Pancreas (tissue), 10 donors: ENCODE measurements at regions not wholly inside any gene's neighbourhood (a gene's known extent, or its start where the extent isn't known, plus 50 kb on each side); places are given as distances from the start of the nearest gene placed in this dataset.

Experiments used
- ATAC-seq, 4 donors: fragments of 200-7000 bp; cut with Tn5 transposase; one replicate each; pipeline versions ENCODE4 v1.8.0 to v1.9.1; 2020; ENCODE audit warnings: mild to moderate bottlenecking in 4 of 4, moderate library complexity in 4 of 4
- DNase-seq, 6 donors: peaks; one replicate each; pipeline ENCODE4 v3.0.0-alpha.2; 2020
- FAIRE-seq: peaks from 2 replicates; lab custom pipeline; 2012; peaks lifted over from hg19 to GRCh38; lab: Jason Lieb, UNC
- H3K27ac ChIP-seq, 4 donors: fragments of 200-600 bp; sonication (generic); 1 replicate in 3 of 4; 2 replicates in 1 of 4; pipeline versions ENCODE4 v1.5.0 to v1.8.0; 2020
- H3K27me3 ChIP-seq, 4 donors: fragments of 200-600 bp; one replicate each; pipeline ENCODE4 v1.8.0; 2021
- H3K36me3 ChIP-seq, 3 donors: fragments of 200-600 bp; sonication (generic) in 1 of 3; one replicate each; pipeline versions ENCODE4 v1.5.0 to v1.8.0; 2020 to 2021
- H3K4me1 ChIP-seq, 3 donors: fragments of 200-600 bp; one replicate each; pipeline ENCODE4 v1.8.0; 2021
- H3K4me3 ChIP-seq, 4 donors: fragments of 200-600 bp; sonication (generic) in 2 of 4; one replicate each; pipeline versions ENCODE4 v1.5.0 to v1.8.0; 2020 to 2021
- H3K9me3 ChIP-seq, 4 donors: fragments of 200-600 bp; one replicate each; pipeline ENCODE4 v1.8.0; 2021
- WGBS, 2 donors: extraction: QIAGEN DNeasy Blood & Tissue Kit; methylation state at CpG; one replicate each; pipeline ENCODE4 v1.1.7; 2013; 5-methylcytosine and 5-hydroxymethylcytosine counted together
- intact Hi-C, 3 donors: fragments of 100-400 bp; cut with DNase I; formaldehyde crosslinking; loops; one replicate each; pipeline versions ENCODE4 v1.11.1 to v1.14.2; 2022
- TF ChIP-seq, protein P1 (sequence below), 4 donors: fragments of 200-600 bp; sonication (generic) in 3 of 4; IDR thresholded peaks; one replicate each; pipeline versions ENCODE4 v1.5.0 to v1.8.0; 2021; ENCODE audit warnings: antibody characterized with exemption in 4 of 4
- donor health status: healthy with polysubstance abuse.
- donor health status: DM: no; HTN: no; CAD: no; lungs with moderate emphysema.
- donor health status: DM: no; HTN: no; CAD: no.
- donor health status: control.
- donor health status: control.
- donor health status: Bipolar disorder and iron deficiency.
- donor health status: DM: yes; HTN: yes; CAD: no.
- donor health status: DM: no; HTN: no; CAD: no.
- donor health status: DM: no; HTN: no; CAD: no.
- donor health status: DM: yes; HTN: yes; CAD: no.

DNA sequence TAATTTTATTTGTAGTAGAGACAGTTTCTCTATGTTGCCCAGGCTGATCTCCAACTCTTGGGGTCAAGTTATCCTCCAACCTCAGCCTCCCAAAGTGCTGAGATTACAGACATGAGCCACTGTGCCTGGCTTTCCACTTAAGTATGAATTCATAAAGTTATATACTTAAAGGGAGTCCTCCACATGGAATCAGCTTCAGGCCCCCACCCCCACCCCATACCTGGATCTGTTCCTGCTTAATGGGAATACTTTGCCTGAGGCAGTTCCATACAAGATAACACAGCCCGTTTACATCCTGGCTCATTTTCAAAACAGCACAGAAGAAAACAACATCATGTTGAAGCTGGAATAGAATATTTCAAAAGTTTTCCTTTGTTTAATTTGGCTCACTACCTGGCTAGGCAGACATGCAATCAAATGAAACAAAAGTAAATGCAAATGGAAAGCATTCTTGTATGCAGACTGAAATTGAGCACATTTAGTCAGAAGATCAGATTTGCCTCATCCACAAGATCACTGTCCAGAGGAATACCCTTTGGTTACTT lies 82.4 kb downstream of the FAT3 start:
- H3K27me3 ChIP-seq, result no peaks in the 10 kb centered on the region
- intact Hi-C loops, result no loop called here
- TF ChIP-seq, protein P1, sequence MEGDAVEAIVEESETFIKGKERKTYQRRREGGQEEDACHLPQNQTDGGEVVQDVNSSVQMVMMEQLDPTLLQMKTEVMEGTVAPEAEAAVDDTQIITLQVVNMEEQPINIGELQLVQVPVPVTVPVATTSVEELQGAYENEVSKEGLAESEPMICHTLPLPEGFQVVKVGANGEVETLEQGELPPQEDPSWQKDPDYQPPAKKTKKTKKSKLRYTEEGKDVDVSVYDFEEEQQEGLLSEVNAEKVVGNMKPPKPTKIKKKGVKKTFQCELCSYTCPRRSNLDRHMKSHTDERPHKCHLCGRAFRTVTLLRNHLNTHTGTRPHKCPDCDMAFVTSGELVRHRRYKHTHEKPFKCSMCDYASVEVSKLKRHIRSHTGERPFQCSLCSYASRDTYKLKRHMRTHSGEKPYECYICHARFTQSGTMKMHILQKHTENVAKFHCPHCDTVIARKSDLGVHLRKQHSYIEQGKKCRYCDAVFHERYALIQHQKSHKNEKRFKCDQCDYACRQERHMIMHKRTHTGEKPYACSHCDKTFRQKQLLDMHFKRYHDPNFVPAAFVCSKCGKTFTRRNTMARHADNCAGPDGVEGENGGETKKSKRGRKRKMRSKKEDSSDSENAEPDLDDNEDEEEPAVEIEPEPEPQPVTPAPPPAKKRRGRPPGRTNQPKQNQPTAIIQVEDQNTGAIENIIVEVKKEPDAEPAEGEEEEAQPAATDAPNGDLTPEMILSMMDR (IDR thresholded peaks at IDR 0.05), result no peak
- DNase-seq (no peak), ATAC-seq (peak in 2 of 4 donors; percentile 21 to 31), FAIRE-seq (no peak)
- no peaks in the 10 kb centered on the region for H3K9me3 ChIP-seq
- H3K4me3 ChIP-seq, result no peak overlapping the region
- H3K4me1 ChIP-seq, result peaks cover 0 to 7% (median 0%) of the 10 kb centered on the region in 3 donors
- 0 to 7% methylated on average over 1 of the region's 1 CpG for WGBS, 2 donors
- H3K27ac ChIP-seq, result no peak overlapping the region
- no peaks in the 10 kb centered on the region for H3K36me3 ChIP-seq

DNA sequence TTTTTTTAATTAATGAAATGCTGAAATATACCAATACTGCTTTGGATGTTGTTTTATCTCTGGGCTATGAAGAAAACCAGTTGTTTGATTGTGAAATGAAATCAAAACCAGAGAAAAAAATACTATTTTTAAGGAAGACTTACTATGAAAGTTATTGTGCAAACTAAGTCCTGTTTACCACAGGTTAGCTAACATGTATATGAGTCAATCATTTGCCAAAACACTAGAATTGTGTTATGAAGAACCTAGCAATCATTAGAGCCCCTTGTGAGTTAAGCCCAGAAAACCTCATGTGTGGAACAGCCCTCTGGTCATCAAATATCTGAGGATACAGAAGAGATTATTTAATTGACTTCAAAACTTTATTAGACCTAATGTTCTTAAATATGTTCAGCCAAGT lies 83.7 kb downstream of the FAT3 start:
- FAIRE-seq (no peak), ATAC-seq (no peak)
- no peaks in the 10 kb centered on the region for H3K36me3 ChIP-seq

DNA sequence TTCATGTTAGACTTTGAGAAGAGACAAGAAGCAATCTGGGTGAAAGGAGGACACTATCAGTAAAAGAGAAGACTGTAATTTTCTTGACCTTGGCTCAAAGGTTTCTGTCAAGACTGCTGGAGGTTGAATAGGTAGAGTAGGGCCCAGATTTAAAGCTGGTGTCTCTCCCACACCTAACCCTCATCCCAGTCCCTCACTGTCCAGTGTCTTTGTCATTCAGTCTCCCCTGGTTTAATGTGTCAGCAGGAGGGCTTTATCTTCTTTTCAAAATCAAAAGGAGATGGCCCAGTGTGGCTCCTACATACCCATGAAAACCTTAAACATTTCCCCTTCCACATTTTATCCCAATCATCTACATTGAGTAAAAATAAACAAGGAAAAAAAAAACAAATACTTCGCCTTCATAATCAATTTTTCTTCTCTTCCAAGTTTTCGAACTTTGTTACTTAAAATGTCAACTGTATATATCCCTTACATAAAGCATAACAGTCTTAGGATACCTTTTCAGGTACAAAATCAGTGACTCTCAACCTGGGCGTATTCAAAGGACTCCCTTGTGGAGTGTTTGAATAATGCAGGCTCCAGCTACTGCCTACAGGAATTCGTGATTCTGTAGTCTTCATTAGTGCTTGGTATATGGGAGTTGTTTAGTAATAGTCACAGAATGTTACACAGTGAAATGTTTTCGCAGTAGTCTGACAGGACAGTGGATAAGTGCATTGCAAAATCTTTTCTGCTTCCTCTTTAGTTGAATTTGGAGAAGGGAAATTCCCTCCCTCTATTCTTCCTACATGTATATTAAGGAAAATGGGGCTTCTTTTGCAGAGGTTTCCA lies 87.2 kb downstream of the FAT3 start:
- no peak for FAIRE-seq
- intact Hi-C loops, result no loop called here
- Histone ChIP-seq H3K27me3 (no peaks in the 10 kb centered on the region), H3K4me3 (no peak overlapping the region), H3K4me1 (peaks cover 0 to 7% (median 0%) of the 10 kb centered on the region in 3 donors), H3K9me3 (no peaks in the 10 kb centered on the region), H3K27ac (no peak overlapping the region), H3K36me3 (no peaks in the 10 kb centered on the region)
- ATAC-seq, result no peak
- DNase-seq, result no peak
- TF ChIP-seq, protein P1 (IDR thresholded peaks at IDR 0.05), result no peak
- 51 to 59% methylated on average over 5 of the region's 5 CpGs for WGBS, 2 donors

More for the DNA sequence above, 83.7 kb downstream of the FAT3 start:
- no peaks in the 10 kb centered on the region for H3K9me3 ChIP-seq
- H3K27ac ChIP-seq, result no peak overlapping the region
- DNase-seq, result no peak
- no peaks in the 10 kb centered on the region for H3K27me3 ChIP-seq
- intact Hi-C loops, result no loop called here
- H3K4me3 ChIP-seq, result no peak overlapping the region
- TF ChIP-seq, protein P1 (IDR thresholded peaks at IDR 0.05), result no peak
- peaks cover 0 to 7% (median 0%) of the 10 kb centered on the region in 3 donors for H3K4me1 ChIP-seq

DNA sequence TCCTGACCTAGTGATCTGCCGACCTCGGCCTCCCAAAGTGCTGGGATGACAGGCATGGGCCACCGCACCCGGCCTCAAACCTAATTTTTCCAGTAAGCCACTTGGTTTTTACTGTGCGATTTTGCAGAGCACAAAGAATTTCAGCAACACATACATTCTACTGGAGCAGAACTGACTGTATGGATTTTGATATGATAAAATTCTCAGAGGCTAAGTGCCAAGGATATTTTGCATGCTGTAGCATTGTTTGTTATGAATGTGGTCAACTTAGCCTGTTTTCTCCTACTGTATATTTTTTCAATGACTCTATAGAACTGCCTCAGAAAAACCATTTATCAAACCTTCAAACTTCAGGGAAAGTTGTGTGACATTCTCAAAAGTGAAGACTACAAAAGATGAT lies 89.2 kb downstream of the FAT3 start:
- DNase-seq, result no peak
- Histone ChIP-seq H3K36me3 (no peaks in the 10 kb centered on the region), H3K27ac (no peak overlapping the region), H3K27me3 (no peaks in the 10 kb centered on the region), H3K4me1 (no peaks in the 10 kb centered on the region), H3K9me3 (no peaks in the 10 kb centered on the region), H3K4me3 (no peak overlapping the region)
- TF ChIP-seq, protein P1 (IDR thresholded peaks at IDR 0.05), result no peak
- no peak for ATAC-seq
- WGBS, 2 donors, result 79 to 91% methylated on average over 5 of the region's 5 CpGs
- FAIRE-seq, result no peak
- intact Hi-C loops, result no loop called here

DNA sequence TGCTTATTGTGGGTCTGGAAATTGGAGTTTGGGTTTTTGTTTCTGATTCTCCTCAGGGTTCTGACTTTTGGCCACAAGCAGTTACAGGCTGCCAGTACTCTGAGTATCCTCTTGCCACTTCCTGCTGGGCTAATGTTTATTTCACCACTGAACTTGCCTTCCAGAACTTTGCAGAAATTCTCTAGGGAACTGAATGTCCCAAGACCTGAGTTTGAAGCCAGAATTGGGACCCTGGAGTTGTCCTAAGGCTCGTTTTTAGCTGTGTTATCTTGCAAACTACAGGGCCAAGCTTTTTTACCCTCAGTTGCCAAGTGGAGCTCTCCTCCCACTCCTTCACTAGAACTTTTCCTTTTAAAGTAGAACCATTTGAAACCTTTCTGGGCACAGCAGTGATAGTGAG lies 89.9 kb downstream of the FAT3 start:
- no peaks in the 10 kb centered on the region for H3K36me3 ChIP-seq
- DNase-seq (no peak), ATAC-seq (no peak), FAIRE-seq (no peak)
- no peak overlapping the region for H3K27ac ChIP-seq
- TF ChIP-seq, protein P1 (IDR thresholded peaks at IDR 0.05), result no peak
- intact Hi-C loops, result no loop called here
- WGBS, 2 donors, result 2 to 9% methylated on average over 1 of the region's 1 CpG
- no peaks in the 10 kb centered on the region for H3K27me3 ChIP-seq
- no peaks in the 10 kb centered on the region for H3K4me1 ChIP-seq
- H3K4me3 ChIP-seq, result no peak overlapping the region
- no peaks in the 10 kb centered on the region for H3K9me3 ChIP-seq
